NB4 (cell line): ENCODE measurements at regions not wholly inside any gene's neighbourhood (a gene's known extent, or its start where the extent isn't known, plus 50 kb on each side); places are given as distances from the start of the nearest gene placed in this dataset.

ENCODE experiments used
- CTCF ChIP-seq: IDR thresholded peaks from one replicate; pipeline ENCODE4 v1.5.1; 2012; ENCODE audit warnings: low read depth, low read length
- POLR2A ChIP-seq: IDR thresholded peaks from 2 replicates; pipeline ENCODE4 v1.6.1; 2011; ENCODE audit warnings: mild to moderate bottlenecking; ENCODE audit not compliant: insufficient read length; ENCODE audit errors: extremely low read depth

GRCh38 chr12:83361071-83361470 lies 674.4 kb downstream of the TMTC2 start:
- TF ChIP-seq CTCF (no peak), POLR2A (no peak)
